IMR-90 (cell line): ENCODE measurements at regions not wholly inside any gene's neighbourhood (a gene's known extent, or its start where the extent isn't known, plus 50 kb on each side); places are given as distances from the start of the nearest gene placed in this dataset.

ENCODE experiments used
- ATAC-seq: fragments of 200-7000 bp; cut with Tn5 transposase; 2 replicates; pipeline ENCODE4 v1.9.1; 2020; ENCODE audit warnings: low read depth, mild to moderate bottlenecking, moderate library complexity
- BruUV-seq: library from RNA; stranded (reverse); fragments of 400-500 nt; replicated peaks from 2 replicates; lab custom pipeline; 2021; lab: Mats Ljungman, UMichigan
- CTCF ChIA-PET: fragments of 300-600 bp; formaldehyde crosslinking; extraction: SDS; loops from one replicate; lab custom pipeline; 2021; ENCODE audit warnings: antibody characterized with exemption; lab: Yijun Ruan, JAX
- POLR2A ChIA-PET: fragments of 300-600 bp; sonication (Branson Sonifier 250); formaldehyde crosslinking; loops from one replicate; lab custom pipeline; 2022; ENCODE audit warnings: antibody characterized with exemption; ENCODE audit not compliant: unreplicated experiment; lab: Charles Lee
- DNase-seq: peaks from one replicate; pipeline ENCODE4 v3.0.0; 2013
- H2AFZ ChIP-seq: replicated peaks from 2 replicates; pipeline ENCODE3; 2013; ENCODE audit warnings: low read length, mild to moderate bottlenecking; ENCODE audit not compliant: poor library complexity
- H2AK5ac ChIP-seq: 2 replicates; pipeline ENCODE4 v1.6.1; 2013; ENCODE audit warnings: low read depth, low read length, inconsistent platforms
- H2AK9ac ChIP-seq: replicated peaks from 2 replicates; pipeline ENCODE3; 2013; ENCODE audit warnings: mild to moderate bottlenecking, low read depth, low read length, moderate library complexity; ENCODE audit not compliant: poor library complexity
- H2BK120ac ChIP-seq: 2 replicates; pipeline ENCODE4 v1.6.1; 2013; ENCODE audit warnings: low read depth, low read length, inconsistent platforms
- H2BK15ac ChIP-seq: 3 replicates; pipeline ENCODE4 v1.6.1; 2013; ENCODE audit warnings: low read depth, low read length, inconsistent platforms
- H2BK20ac ChIP-seq: 2 replicates; pipeline ENCODE4 v1.6.1; 2013; ENCODE audit warnings: low read depth, mild to moderate bottlenecking, inconsistent platforms, low read length, moderate library complexity
- H2BK5ac ChIP-seq: 2 replicates; pipeline ENCODE4 v1.6.1; 2013; ENCODE audit warnings: mild to moderate bottlenecking, low read depth, low read length, inconsistent platforms; ENCODE audit not compliant: poor library complexity, severe bottlenecking
- H3K14ac ChIP-seq: replicated peaks from 2 replicates; pipeline ENCODE4 v1.6.1; 2013; ENCODE audit warnings: low read depth, low read length, inconsistent platforms
- H3K18ac ChIP-seq: 2 replicates; pipeline ENCODE4 v1.6.1; 2013; ENCODE audit warnings: low read depth, low read length, control low read depth
- H3K23ac ChIP-seq: 2 replicates; pipeline ENCODE4 v1.6.1; 2013; ENCODE audit warnings: low read depth, low read length, inconsistent platforms
- H3K27ac ChIP-seq: 2 replicates; pipeline ENCODE4 v1.5.1; 2013; ENCODE audit warnings: mild to moderate bottlenecking, control low read depth, low read length; ENCODE audit not compliant: insufficient read depth
- H3K27me3 ChIP-seq: 2 replicates; pipeline ENCODE4 v1.6.1; 2013; ENCODE audit warnings: low read length; ENCODE audit not compliant: control insufficient read depth, insufficient read depth
- H3K36me3 ChIP-seq: 2 replicates; pipeline ENCODE4 v1.6.1; 2013; ENCODE audit warnings: low read length, mixed read lengths; ENCODE audit not compliant: control insufficient read depth, insufficient read depth
- H3K4ac ChIP-seq: 2 replicates; pipeline ENCODE4 v1.6.1; 2013; ENCODE audit warnings: low read depth, low read length, inconsistent platforms
- H3K4me1 ChIP-seq: 2 replicates; pipeline ENCODE4 v1.6.1; 2013; ENCODE audit warnings: low read length, mixed read lengths; ENCODE audit not compliant: control insufficient read depth, insufficient read depth
- H3K4me2 ChIP-seq: 2 replicates; pipeline ENCODE4 v1.6.1; 2013; ENCODE audit warnings: low read depth, mild to moderate bottlenecking, control low read depth, low read length, moderate library complexity
- H3K4me3 ChIP-seq: 2 replicates; pipeline ENCODE4 v1.5.1; 2013; ENCODE audit warnings: low read depth, mild to moderate bottlenecking, control low read depth, low read length, moderate library complexity; ENCODE audit not compliant: insufficient read depth
- H3K56ac ChIP-seq: 2 replicates; pipeline ENCODE4 v1.6.1; 2013; ENCODE audit warnings: low read length, inconsistent platforms; ENCODE audit not compliant: insufficient read depth; ENCODE audit errors: extremely low read depth
- H3K79me1 ChIP-seq, 2 experiments: 2 replicates each; pipeline ENCODE4 v1.6.1; 2013; ENCODE audit warnings: low read length in 2 of 2, inconsistent platforms in 1 of 2, low read depth in 1 of 2
- H3K9ac ChIP-seq: 2 replicates; pipeline ENCODE4 v1.6.1; 2013; ENCODE audit warnings: low read depth, low read length, control low read depth
- H3K9me1 ChIP-seq: 2 replicates; pipeline ENCODE4 v1.6.1; 2013; ENCODE audit warnings: low read length, inconsistent platforms; ENCODE audit not compliant: insufficient read depth
- H3K9me3 ChIP-seq: 2 replicates; pipeline ENCODE4 v1.6.1; 2013; ENCODE audit warnings: low read length; ENCODE audit not compliant: control insufficient read depth, insufficient read depth
- H4K20me1 ChIP-seq: 2 replicates; pipeline ENCODE4 v1.6.1; 2013; ENCODE audit warnings: low read length, inconsistent platforms; ENCODE audit not compliant: insufficient read depth
- H4K5ac ChIP-seq: 2 replicates; pipeline ENCODE4 v1.6.1; 2013; ENCODE audit warnings: mild to moderate bottlenecking, low read depth, low read length, control low read depth
- H4K8ac ChIP-seq, 2 experiments: 2 replicates each; pipeline ENCODE4 v1.6.1; 2013; ENCODE audit warnings: low read depth in 2 of 2, low read length in 2 of 2, control low read depth in 1 of 2, inconsistent platforms in 1 of 2
- H4K91ac ChIP-seq: 2 replicates; pipeline ENCODE4 v1.6.1; 2013; ENCODE audit warnings: low read depth, low read length, inconsistent platforms; ENCODE audit not compliant: insufficient read depth
- BHLHE40 ChIP-seq: fragments of 150-350 bp; IDR thresholded peaks from 2 replicates; pipeline ENCODE4 v1.6.1; 2016; ENCODE audit warnings: mild to moderate bottlenecking, low read depth, low read length
- CEBPB ChIP-seq: IDR thresholded peaks from 2 replicates; pipeline ENCODE4 v1.6.1; 2012; ENCODE audit warnings: low read depth, low read length, improper control_type of control experiment
- CHD1 ChIP-seq: IDR thresholded peaks from 2 replicates; pipeline ENCODE4 v1.6.1; 2012; ENCODE audit warnings: low read depth, low read length, improper control_type of control experiment
- CTCF ChIP-seq: conservative IDR thresholded peaks from 2 replicates; pipeline ENCODE4 v1.5.1; 2012; ENCODE audit warnings: mild to moderate bottlenecking, low read depth, low read length, improper control_type of control experiment
- ELK1 ChIP-seq: fragments of 150-350 bp; IDR thresholded peaks from 2 replicates; pipeline ENCODE4 v1.6.1; 2016; ENCODE audit warnings: low read depth, mild to moderate bottlenecking, low read length, moderate library complexity, borderline replicate concordance
- MAFK ChIP-seq: IDR thresholded peaks from 2 replicates; pipeline ENCODE4 v1.6.1; 2012; ENCODE audit warnings: low read depth, low read length, improper control_type of control experiment
- MAZ ChIP-seq: IDR thresholded peaks from 2 replicates; pipeline ENCODE4 v1.6.1; 2012; ENCODE audit warnings: low read depth, mild to moderate bottlenecking, low read length, improper control_type of control experiment, moderate library complexity, borderline replicate concordance
- MXI1 ChIP-seq: IDR thresholded peaks from 2 replicates; pipeline ENCODE4 v1.6.1; 2012; ENCODE audit warnings: low read depth, mild to moderate bottlenecking, low read length, moderate library complexity, borderline replicate concordance
- NFE2L2 ChIP-seq: fragments of 150-350 bp; IDR thresholded peaks from 2 replicates; pipeline ENCODE4 v1.6.1; 2016; ENCODE audit warnings: low read depth, mild to moderate bottlenecking, low read length
- RAD21 ChIP-seq: IDR thresholded peaks from 2 replicates; pipeline ENCODE4 v1.6.1; 2012; ENCODE audit warnings: low read length, improper control_type of control experiment
- RCOR1 ChIP-seq: IDR thresholded peaks from 2 replicates; pipeline ENCODE4 v1.6.1; 2012; ENCODE audit warnings: mild to moderate bottlenecking, low read length, improper control_type of control experiment; ENCODE audit not compliant: insufficient replicate concordance
- RFX5 ChIP-seq: IDR thresholded peaks from 2 replicates; pipeline ENCODE4 v1.8.0; 2012; ENCODE audit warnings: low read depth, mild to moderate bottlenecking, low read length, moderate library complexity
- SMC3 ChIP-seq: fragments of 150-350 bp; IDR thresholded peaks from 2 replicates; pipeline ENCODE4 v1.6.1; 2016; ENCODE audit warnings: low read depth, mild to moderate bottlenecking, antibody characterized with exemption, low read length, moderate library complexity
- USF2 ChIP-seq: fragments of 150-350 bp; IDR thresholded peaks from 2 replicates; pipeline ENCODE4 v1.6.1; 2017; ENCODE audit warnings: mild to moderate bottlenecking, antibody characterized with exemption, low read length, low read depth
- WGBS, 2 experiments: methylation state at CpG; one replicate each; pipeline versions ENCODE4 v1.1.5 to v1.1.7; 2013; ENCODE audit warnings: missing lambda C conversion rate in 2 of 2; ENCODE audit not compliant: insufficient read length in 1 of 2; ENCODE audit errors: extremely low coverage in 2 of 2; 5-methylcytosine and 5-hydroxymethylcytosine counted together
- dilution Hi-C: fragments of 300-500 bp; cut with HindIII; formaldehyde crosslinking; loops from one replicate; pipeline ENCODE4 v1.14.3; 2018; ENCODE audit warnings: low sequenced_read_pairs; ENCODE audit not compliant: unreplicated experiment
- in situ Hi-C: fragments of 300-500 bp; cut with MboI; formaldehyde crosslinking; loops from 3 replicates; pipeline ENCODE4 v1.14.3; 2019; ENCODE audit warnings: low sequenced_read_pairs, inconsistent platforms, mixed read lengths
- intact Hi-C: fragments of 100-400 bp; cut with micrococcal nuclease; formaldehyde crosslinking; loops from 2 replicates; pipeline ENCODE4 v1.10.0; 2022

GRCh38 chr6:15036690-15037245 is 209.1 kb upstream of the JARID2 start:
- no peak for TF ChIP-seq CTCF
- TF ChIP-seq RFX5, result no peak
- TF ChIP-seq RAD21, result no peak
- no peak for TF ChIP-seq CEBPB
- no peak for TF ChIP-seq MAFK
- TF ChIP-seq ELK1, result no peak
- TF ChIP-seq BHLHE40, result no peak
- TF ChIP-seq USF2, result no peak
- no peak for TF ChIP-seq RCOR1
- no peak for TF ChIP-seq MXI1
- no peak for TF ChIP-seq SMC3
- no peak for TF ChIP-seq MAZ
- no peak for TF ChIP-seq NFE2L2
- no peak for TF ChIP-seq CHD1
- Histone ChIP-seq H3K4me1 (no peaks in the 10 kb centered on the region), H3K4ac (no peak overlapping the region), H2AK9ac (no peak overlapping the region), H3K4me3 (no peak overlapping the region), H3K23ac (no peak overlapping the region), H4K8ac (no peak overlapping the region), H3K9me1 (no peaks in the 10 kb centered on the region), H2AFZ (no peak overlapping the region), H3K79me1 (no peaks in the 10 kb centered on the region), H2AK5ac (no peak overlapping the region), H2BK20ac (no peak overlapping the region), H2BK120ac (no peak overlapping the region), H3K27me3 (no peaks in the 10 kb centered on the region; the same call in 1 of the 2 replicates), H4K91ac (no peak overlapping the region), H3K9me3 (no peaks in the 10 kb centered on the region), H4K5ac (no peak overlapping the region), H4K20me1 (no peaks in the 10 kb centered on the region), H3K14ac (no peak overlapping the region), H3K9ac (no peak overlapping the region), H3K56ac (no peak overlapping the region), H2BK5ac (no peak overlapping the region), H3K4me2 (no peak overlapping the region), H3K27ac (no peak overlapping the region), H3K36me3 (no peaks in the 10 kb centered on the region), H3K18ac (no peak overlapping the region), H2BK15ac (no peak overlapping the region)
- dilution Hi-C loops, result no loop called here
- no peak for DNase-seq
- POLR2A ChIA-PET, result no interaction called here
- in situ Hi-C loops, result no loop called here
- intact Hi-C loops, result no loop called here
- BruUV-seq, result no TSS peak
- ATAC-seq, result no peak
- 67% methylated on average over 6 of the region's 10 CpGs; no CpG with 5 or more reads in 1 of the 2 experiments for WGBS, 2 experiments
- CTCF ChIA-PET, result no interaction called here
